ENCODE measurements at regions not wholly inside any gene's neighbourhood (a gene's known extent, or its start where the extent isn't known, plus 50 kb on each side); places are given as distances from the start of the nearest gene placed in this dataset.

- Histone ChIP-seq H3K79me2 (ENCODE audit: insufficient read depth, low read length) (no peaks in the 10 kb centered on the region), H2BK5ac (ENCODE audit: insufficient read length, low read length) (no peak overlapping the region), H3K14ac (ENCODE audit: insufficient read depth, low read length) (no peak overlapping the region), H3K27ac (ENCODE audit: insufficient read length, low read depth, low read length) (no peak overlapping the region), H3K56ac (ENCODE audit: insufficient read length, low read depth, low read length) (no peak overlapping the region), H4K20me1 (ENCODE audit: control insufficient read depth, insufficient read depth, insufficient read length) (no peaks in the 10 kb centered on the region), H4K8ac (replicated peaks; ENCODE audit: insufficient read length, low read depth, low read length) (no peak overlapping the region), H2BK12ac (ENCODE audit: insufficient read length, low read depth, low read length) (no peak overlapping the region), H3K18ac (ENCODE audit: insufficient read length, low read depth, low read length) (no peak overlapping the region), H3K4ac (ENCODE audit: low read depth, low read length) (no peak overlapping the region), H3K4me2 (ENCODE audit: insufficient read depth, insufficient read length, low read length) (no peak overlapping the region), H4K91ac (ENCODE audit: insufficient read length, low read depth, low read length) (no peak overlapping the region), H3K9ac (ENCODE audit: extremely low read depth, insufficient read length, low read length) (no peak overlapping the region), H3T11ph (ENCODE audit: low read length) (no peak overlapping the region), H3K23me2 (ENCODE audit: insufficient read length, low read depth, low read length, poor library complexity, severe bottlenecking) (no peaks in the 10 kb centered on the region), H3K23ac (ENCODE audit: insufficient read length, low read depth, low read length) (no peak overlapping the region), H3K27me3 (ENCODE audit: insufficient read depth, low read length) (no peaks in the 10 kb centered on the region), H2BK120ac (ENCODE audit: low read depth, low read length, poor library complexity, severe bottlenecking) (no peak overlapping the region), H3K9me3 (ENCODE audit: control insufficient read depth, low read depth, low read length) (no peaks in the 10 kb centered on the region), H2BK15ac (ENCODE audit: low read depth, low read length) (no peak overlapping the region), H2AK5ac (ENCODE audit: insufficient read length, low read length) (no peak overlapping the region), H4K5ac (ENCODE audit: insufficient read length, low read depth, low read length) (no peak overlapping the region), H3K4me1 (ENCODE audit: insufficient read depth, low read length) (no peaks in the 10 kb centered on the region; the same call in 1 of the 2 replicates), H2BK20ac (ENCODE audit: low read depth, low read length, poor library complexity, severe bottlenecking) (no peak overlapping the region), H3K79me1 (ENCODE audit: insufficient read depth, low read depth, low read length, poor library complexity, severe bottlenecking) (no peaks in the 10 kb centered on the region), H2AFZ (ENCODE audit: low read length) (no peak overlapping the region)
- 0 out of 5 replicates have a peak, but pooled peaks cover 0 to 2% of the 10 kb centered on the region in 2 experiments for H3K9me3 Mint-ChIP-seq
- H3K27me3 Mint-ChIP-seq (ENCODE audit: low read depth): peaks cover 1% of the 10 kb centered on the region; the same call in 1 of the 2 replicates
- no peak overlapping the region for H3K4me3 Mint-ChIP-seq
- no peak overlapping the region for H3K27ac Mint-ChIP-seq
- peaks cover 0 to 4% (median 0%) of the 10 kb centered on the region in 3 experiments; a peak in 1 of 7 replicates for H3K36me3 Mint-ChIP-seq (ENCODE audit: insufficient read depth in 1 of 3, low read depth in 3 of 3)
- TF ChIP-seq, protein P1, sequence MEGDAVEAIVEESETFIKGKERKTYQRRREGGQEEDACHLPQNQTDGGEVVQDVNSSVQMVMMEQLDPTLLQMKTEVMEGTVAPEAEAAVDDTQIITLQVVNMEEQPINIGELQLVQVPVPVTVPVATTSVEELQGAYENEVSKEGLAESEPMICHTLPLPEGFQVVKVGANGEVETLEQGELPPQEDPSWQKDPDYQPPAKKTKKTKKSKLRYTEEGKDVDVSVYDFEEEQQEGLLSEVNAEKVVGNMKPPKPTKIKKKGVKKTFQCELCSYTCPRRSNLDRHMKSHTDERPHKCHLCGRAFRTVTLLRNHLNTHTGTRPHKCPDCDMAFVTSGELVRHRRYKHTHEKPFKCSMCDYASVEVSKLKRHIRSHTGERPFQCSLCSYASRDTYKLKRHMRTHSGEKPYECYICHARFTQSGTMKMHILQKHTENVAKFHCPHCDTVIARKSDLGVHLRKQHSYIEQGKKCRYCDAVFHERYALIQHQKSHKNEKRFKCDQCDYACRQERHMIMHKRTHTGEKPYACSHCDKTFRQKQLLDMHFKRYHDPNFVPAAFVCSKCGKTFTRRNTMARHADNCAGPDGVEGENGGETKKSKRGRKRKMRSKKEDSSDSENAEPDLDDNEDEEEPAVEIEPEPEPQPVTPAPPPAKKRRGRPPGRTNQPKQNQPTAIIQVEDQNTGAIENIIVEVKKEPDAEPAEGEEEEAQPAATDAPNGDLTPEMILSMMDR (conservative IDR thresholded peaks at IDR 0.05): no peak
- H3K4me1 Mint-ChIP-seq: peaks cover 23 to 24% of the 10 kb centered on the region in 2 experiments
- DNase-seq: no peak
- no CpG with 5 or more reads among the region's 4 CpGs for WGBS (ENCODE audit: extremely low coverage, insufficient read length, low lambda C conversion rate)
These were observed 184.9 kb downstream of the SEC61B start for GRCh38 chr9:99406939-99407338.
